ENCODE measurements at regions not wholly inside any gene's neighbourhood (a gene's known extent, or its start where the extent isn't known, plus 50 kb on each side); places are given as distances from the start of the nearest gene placed in this dataset.

GRCh38 chr9:129336601-129337331 is 158.7 kb upstream of the IER5L start:
- no peak for ATAC-seq
- BruUV-seq (replicated peaks) = no TSS peak

DNA sequence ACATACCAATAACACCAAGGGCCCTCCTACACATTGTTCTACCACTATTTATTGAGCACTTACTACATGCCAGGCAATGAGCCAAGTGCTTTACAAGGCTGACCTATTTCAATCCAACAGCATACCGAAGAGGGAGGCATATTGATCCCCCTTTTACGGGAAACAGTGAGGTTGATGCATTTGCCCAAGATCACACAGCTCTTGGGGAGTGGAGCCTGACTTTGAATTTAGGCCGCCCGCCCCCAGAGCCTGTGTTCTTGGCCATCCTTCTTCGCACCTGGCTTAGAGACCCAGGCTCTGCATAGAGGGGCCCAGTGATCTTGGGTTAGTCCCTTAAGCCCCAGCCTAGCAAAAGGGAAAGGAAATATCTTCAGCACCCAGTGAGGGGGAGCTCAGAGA is 158.1 kb upstream of the IER5L start:
- Histone ChIP-seq H3K4me2 (ENCODE audit: low read length) (no peak overlapping the region), H3K4me3 (ENCODE audit: low read length) (no peak overlapping the region), H2AFZ (ENCODE audit: low read length) (no peak overlapping the region), H3K36me3 (ENCODE audit: low read depth, low read length) (no peaks in the 10 kb centered on the region), H3K79me2 (ENCODE audit: low read length) (no peaks in the 10 kb centered on the region), H3K9me2 (replicated peaks; ENCODE audit: low read length) (no peaks in the 10 kb centered on the region), H3K9ac (ENCODE audit: low read length) (no peak overlapping the region), H3F3A (ENCODE audit: low read length, unreplicated experiment) (no peaks in the 10 kb centered on the region), H3K27ac (ENCODE audit: low read length) (no peak overlapping the region), H3K4me1 (ENCODE audit: insufficient read depth, low read length) (peaks cover 18% of the 10 kb centered on the region), H4K20me1 (ENCODE audit: low read length) (no peaks in the 10 kb centered on the region), H3K9me3 (ENCODE audit: low read length) (no peaks in the 10 kb centered on the region), H3K27me3 (ENCODE audit: low read length) (no peaks in the 10 kb centered on the region)
- ChIA-PET CTCF (no interaction called here), POLR2A (ENCODE audit: unreplicated experiment) (no interaction called here)
- no peak for DNase-seq
- no TSS peak for BruUV-seq (replicated peaks)
- TF ChIP-seq CTCF (conservative IDR thresholded peaks at IDR 0.05; ENCODE audit: low read depth, low read length) (no peak), EZH2phosphoT487 (IDR thresholded peaks at IDR 0.05; ENCODE audit: borderline replicate concordance, low read length) (no peak), EZH2 (IDR thresholded peaks at IDR 0.05; ENCODE audit: low read length, unreplicated experiment) (no peak)
- ATAC-seq = no peak
- intact Hi-C loops (cut with micrococcal nuclease) = loop anchor here (10.0 kb wide), 1 partner anchor 161 kb away; the partner anchor contains the start of gene IER5L

More at GRCh38 chr9:129336601-129337331, 158.7 kb upstream of the IER5L start:
- Histone ChIP-seq H3K9ac (ENCODE audit: low read length) (no peak overlapping the region), H3K79me2 (ENCODE audit: low read length) (no peaks in the 10 kb centered on the region), H3K4me3 (ENCODE audit: low read length) (no peak overlapping the region), H3K27me3 (ENCODE audit: low read length) (no peaks in the 10 kb centered on the region), H3K4me1 (ENCODE audit: insufficient read depth, low read length) (peaks cover 18% of the 10 kb centered on the region), H3K27ac (ENCODE audit: low read length) (no peak overlapping the region), H3K36me3 (ENCODE audit: low read depth, low read length) (no peaks in the 10 kb centered on the region), H2AFZ (ENCODE audit: low read length) (no peak overlapping the region), H3K9me2 (replicated peaks; ENCODE audit: low read length) (no peaks in the 10 kb centered on the region), H3K4me2 (ENCODE audit: low read length) (no peak overlapping the region), H3F3A (ENCODE audit: low read length, unreplicated experiment) (no peaks in the 10 kb centered on the region), H4K20me1 (ENCODE audit: low read length) (no peaks in the 10 kb centered on the region), H3K9me3 (ENCODE audit: low read length) (no peaks in the 10 kb centered on the region)
- intact Hi-C loops (cut with micrococcal nuclease) = loop anchor here (10.0 kb wide), 1 partner anchor 162 kb away; the partner anchor contains the start of gene IER5L
- CTCF ChIA-PET = no interaction called here
- DNase-seq = no peak
- no peak for TF ChIP-seq EZH2phosphoT487 (IDR thresholded peaks at IDR 0.05; ENCODE audit: borderline replicate concordance, low read length)
- TF ChIP-seq EZH2 (IDR thresholded peaks at IDR 0.05; ENCODE audit: low read length, unreplicated experiment) = no peak
- no peak for TF ChIP-seq CTCF (conservative IDR thresholded peaks at IDR 0.05; ENCODE audit: low read depth, low read length)
- POLR2A ChIA-PET (ENCODE audit: unreplicated experiment) = no interaction called here

DNA sequence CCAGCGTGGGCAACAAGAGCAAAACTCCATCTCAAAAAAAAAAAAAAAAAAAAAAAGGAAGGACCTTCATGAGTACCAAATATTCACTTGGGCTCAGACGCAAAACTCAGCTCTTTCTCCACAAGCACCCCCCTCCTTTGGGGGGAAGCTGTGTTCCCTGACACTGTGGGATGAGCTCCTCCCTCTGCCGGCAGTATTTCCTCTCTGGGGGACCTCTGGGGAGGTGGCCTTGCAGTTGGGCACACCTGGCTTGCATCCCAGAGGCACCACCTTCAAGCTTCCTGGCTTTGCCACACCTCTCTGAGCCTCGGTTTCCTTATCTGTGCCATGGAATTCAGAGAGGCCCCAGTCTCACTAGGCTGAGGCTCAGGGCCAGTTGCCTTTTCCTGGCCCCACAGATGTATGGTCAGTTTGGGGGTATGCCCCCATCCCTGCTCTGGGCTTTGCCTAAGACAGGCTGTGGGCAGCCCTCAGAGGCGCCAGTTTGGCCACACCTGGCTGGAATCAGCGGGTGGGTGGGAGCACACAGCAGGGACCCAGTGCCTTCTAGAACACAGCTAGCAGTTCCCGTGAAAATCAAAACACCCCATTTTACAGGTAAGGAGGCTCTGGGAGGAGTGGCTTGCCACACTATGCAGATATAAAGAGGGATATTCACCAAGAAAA is 157.5 kb upstream of the IER5L start:
- Histone ChIP-seq H3K36me3 (ENCODE audit: low read depth, low read length) (no peaks in the 10 kb centered on the region), H3K27ac (ENCODE audit: low read length) (no peak overlapping the region), H2AFZ (ENCODE audit: low read length) (no peak overlapping the region), H3K27me3 (ENCODE audit: low read length) (no peaks in the 10 kb centered on the region), H3F3A (ENCODE audit: low read length, unreplicated experiment) (no peaks in the 10 kb centered on the region), H3K79me2 (ENCODE audit: low read length) (no peaks in the 10 kb centered on the region), H3K9me2 (replicated peaks; ENCODE audit: low read length) (no peaks in the 10 kb centered on the region), H3K9ac (ENCODE audit: low read length) (no peak overlapping the region), H3K4me1 (ENCODE audit: insufficient read depth, low read length) (peaks cover 18% of the 10 kb centered on the region), H4K20me1 (ENCODE audit: low read length) (no peaks in the 10 kb centered on the region), H3K4me3 (ENCODE audit: low read length) (no peak overlapping the region), H3K4me2 (ENCODE audit: low read length) (no peak overlapping the region), H3K9me3 (ENCODE audit: low read length) (no peaks in the 10 kb centered on the region)
- intact Hi-C loops (cut with micrococcal nuclease) = loop anchor here (10.0 kb wide), 1 partner anchor 161 kb away; the partner anchor contains the start of gene IER5L
- TF ChIP-seq EZH2 (IDR thresholded peaks at IDR 0.05; ENCODE audit: low read length, unreplicated experiment) (no peak), EZH2phosphoT487 (IDR thresholded peaks at IDR 0.05; ENCODE audit: borderline replicate concordance, low read length) (no peak), CTCF (conservative IDR thresholded peaks at IDR 0.05; ENCODE audit: low read depth, low read length) (no peak)
- BruUV-seq (replicated peaks) = no TSS peak
- ChIA-PET CTCF (interaction anchor here (0.7 kb wide), 1 partner anchor 182 kb away, joined by 3 read pairs; no protein-coding TSS in a partner anchor), POLR2A (ENCODE audit: unreplicated experiment) (no interaction called here)
- DNase-seq (no peak), ATAC-seq (no peak)

All from PC-3 (cell line).